ENCODE measurements at regions not wholly inside any gene's neighbourhood (a gene's known extent, or its start where the extent isn't known, plus 50 kb on each side); places are given as distances from the start of the nearest gene placed in this dataset.

DNA sequence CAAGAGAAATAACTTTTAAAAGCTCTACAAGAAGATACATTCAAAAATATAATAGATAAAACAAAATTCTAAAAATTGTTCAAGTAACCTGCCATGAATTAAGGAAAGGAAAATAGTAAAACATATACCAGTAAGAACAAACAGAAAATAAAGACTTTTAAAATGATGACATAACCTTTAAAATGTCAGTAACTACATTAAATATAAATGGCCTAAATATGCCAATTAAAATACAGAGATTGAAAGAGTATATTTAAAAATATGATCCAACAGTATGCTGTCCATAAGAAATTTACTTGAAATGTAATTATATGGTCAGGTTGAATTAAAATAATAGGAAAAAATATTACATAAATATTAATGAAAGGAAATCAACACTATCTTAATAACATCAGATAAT lies 911.7 kb upstream of the POU3F3 start:
- no peak for DNase-seq

DNA sequence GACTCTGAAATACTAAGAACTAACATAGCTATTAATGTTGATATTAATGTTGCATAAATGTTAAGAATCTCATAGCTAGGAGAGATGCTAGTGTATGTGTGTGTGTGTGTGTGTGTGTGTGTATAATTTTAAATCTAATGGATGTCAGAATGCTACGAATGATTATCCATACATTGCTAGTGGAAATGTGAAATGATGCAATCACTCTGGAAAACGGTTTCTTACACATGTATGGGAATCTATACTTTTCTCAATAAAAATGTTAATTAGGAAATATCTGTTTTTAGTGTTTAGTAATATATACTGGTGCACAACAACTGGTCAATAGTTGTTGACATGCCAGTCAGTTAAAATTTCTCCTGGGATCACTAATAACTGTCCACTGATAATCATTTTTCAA lies 908.8 kb upstream of the POU3F3 start:
- no peak for DNase-seq

GRCh38 chr2:103959174-103960128 lies 894.5 kb upstream of the POU3F3 start:
- peak in 53 of 58 donors; percentile 1 to 78 (median 46) for DNase-seq

- DNase-seq = no peak
Measured at GRCh38 chr2:103960129-103960513, 893.8 kb upstream of the POU3F3 start.

- DNase-seq = no peak
Measured at GRCh38 chr2:103960951-103961350, 893.0 kb upstream of the POU3F3 start.

DNA sequence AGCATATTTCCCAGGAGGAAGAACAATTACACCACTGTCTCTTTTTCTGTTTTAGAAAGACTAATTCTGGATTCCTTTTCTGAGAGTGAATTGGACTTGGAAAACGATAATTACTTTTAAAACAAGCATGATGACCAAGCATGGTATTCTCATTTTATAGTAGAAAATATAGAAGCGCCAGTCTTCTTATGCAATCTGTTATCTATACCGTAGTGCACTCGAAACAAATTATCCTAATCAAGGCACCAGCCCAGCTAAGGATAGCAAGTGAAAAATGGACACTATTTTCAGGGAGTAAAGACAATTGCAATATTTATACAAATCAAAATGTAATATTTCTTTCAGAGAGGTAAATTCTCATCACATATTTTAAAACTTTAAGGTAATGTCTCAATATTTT lies 892.1 kb upstream of the POU3F3 start:
- no peak for DNase-seq

- no peak for DNase-seq
Measured at GRCh38 chr2:103962670-103963069, 891.2 kb upstream of the POU3F3 start.

DNA sequence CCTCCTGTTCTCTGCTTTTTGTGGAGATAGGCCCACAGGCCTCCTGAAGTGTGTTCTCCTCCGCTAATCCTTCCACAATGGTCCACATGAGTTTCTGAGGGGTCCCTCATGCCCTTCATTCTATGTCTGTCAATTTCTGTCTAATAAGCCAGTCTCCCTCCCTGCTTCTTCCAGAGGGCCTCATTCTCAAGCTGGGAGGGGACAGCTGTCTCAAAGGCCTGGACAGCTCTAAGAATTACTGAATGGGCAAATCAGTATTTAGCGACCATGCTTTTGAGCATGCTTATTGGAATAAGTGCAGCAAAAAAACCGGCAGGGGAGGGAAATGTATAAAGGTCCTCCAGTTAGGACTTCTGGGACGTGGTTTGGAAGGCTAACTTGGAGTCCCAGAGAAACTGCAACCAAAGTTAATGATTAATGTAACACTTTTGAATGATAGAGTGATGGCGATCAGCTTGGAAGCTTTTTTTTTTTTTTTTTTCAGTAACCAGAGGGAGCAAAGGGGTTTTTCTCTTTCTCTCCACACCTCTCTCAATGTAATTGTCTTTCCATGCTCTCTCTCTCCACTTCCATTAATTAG lies 890.7 kb upstream of the POU3F3 start:
- no peak for DNase-seq

GRCh38 chr2:103977241-103977640 lies 876.7 kb upstream of the POU3F3 start:
- no peak for DNase-seq

- DNase-seq = no peak
Measured at GRCh38 chr2:103977668-103978067, 876.2 kb upstream of the POU3F3 start.

DNA sequence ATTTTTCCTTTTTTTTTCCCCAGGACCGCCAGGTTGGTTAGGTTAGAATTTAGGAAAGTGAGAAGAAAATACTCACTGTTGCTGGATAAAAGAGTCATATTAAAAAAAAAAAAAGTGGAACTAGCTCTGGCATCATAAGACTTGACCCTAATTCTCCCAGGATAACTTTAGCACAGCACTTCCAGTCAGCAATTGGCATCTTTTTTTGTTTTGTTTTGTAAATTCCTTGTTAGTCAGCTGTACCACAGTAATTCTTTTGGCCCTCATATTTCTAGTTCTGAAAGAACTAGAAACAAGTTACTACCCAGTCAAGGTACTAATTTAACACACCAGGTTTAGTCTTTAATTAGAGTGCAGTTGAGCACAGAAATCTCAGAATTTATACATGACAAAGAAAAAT lies 873.5 kb upstream of the POU3F3 start:
- DNase-seq = no peak

DNA sequence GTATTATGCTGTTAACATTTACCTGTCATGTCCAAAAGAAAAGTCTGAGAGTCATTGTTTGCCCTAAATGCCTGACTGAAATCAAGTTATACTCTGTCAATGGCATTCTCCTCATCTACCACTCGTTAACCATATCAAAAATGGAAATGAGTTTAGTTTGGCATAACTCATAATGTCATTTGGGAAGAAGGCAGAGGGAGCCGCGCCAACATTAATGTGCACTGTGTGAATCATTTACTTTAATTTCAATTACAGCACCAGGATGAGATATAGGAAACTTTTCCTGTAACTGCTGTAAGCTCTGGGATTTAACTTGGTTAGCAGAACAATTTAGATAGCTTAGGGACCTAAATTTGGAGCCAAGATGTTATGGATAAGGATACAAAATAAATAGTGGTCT lies 871.2 kb upstream of the POU3F3 start:
- peak in 2 of 58 donors; percentile 1 to 2 for DNase-seq

GRCh38 chr2:103986001-103986400 lies 867.9 kb upstream of the POU3F3 start:
- DNase-seq = no peak

DNA sequence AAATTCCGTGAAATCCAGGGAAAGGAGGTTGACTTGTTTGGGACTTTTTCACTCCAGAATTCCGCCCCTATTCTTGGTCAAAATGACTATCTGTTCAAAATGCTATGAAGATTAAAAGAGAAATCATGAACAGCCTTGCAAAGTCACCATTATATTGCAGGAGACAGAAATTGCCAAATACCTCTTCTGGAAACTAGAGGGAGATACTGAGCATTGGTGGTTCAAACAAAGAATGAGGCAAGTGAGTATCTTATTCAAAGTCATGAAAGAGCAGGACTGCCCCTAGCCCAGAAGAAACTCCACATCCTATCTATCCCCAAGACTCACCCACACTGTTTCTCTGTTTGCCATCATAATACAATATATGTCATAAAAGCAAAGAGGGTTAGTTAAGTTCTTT lies 862.3 kb upstream of the POU3F3 start:
- no peak for DNase-seq

DNA sequence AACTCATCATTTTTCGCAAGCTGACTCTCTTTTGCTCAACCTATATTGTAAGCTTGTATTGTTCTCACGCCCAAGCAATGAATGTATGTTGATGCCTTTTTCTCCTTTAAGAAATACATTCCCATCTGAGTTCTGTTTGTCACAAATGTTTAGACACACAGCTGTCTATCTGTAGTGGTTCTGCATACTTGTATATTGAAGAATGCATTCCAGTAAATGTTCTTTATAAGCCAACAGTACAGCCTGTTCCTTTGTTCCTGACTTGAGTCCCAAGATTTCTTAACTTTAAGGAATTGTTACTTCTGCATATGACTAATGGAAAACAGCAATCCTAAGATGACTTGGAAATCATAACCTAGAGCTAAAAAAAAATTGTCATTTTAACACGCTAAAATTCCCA lies 849.1 kb upstream of the POU3F3 start:
- DNase-seq = no peak

GRCh38 chr2:104016801-104017200 lies 837.1 kb upstream of the POU3F3 start:
- DNase-seq = no peak

- no peak for DNase-seq
Measured at GRCh38 chr2:104023306-104023705, 830.6 kb upstream of the POU3F3 start.

DNA sequence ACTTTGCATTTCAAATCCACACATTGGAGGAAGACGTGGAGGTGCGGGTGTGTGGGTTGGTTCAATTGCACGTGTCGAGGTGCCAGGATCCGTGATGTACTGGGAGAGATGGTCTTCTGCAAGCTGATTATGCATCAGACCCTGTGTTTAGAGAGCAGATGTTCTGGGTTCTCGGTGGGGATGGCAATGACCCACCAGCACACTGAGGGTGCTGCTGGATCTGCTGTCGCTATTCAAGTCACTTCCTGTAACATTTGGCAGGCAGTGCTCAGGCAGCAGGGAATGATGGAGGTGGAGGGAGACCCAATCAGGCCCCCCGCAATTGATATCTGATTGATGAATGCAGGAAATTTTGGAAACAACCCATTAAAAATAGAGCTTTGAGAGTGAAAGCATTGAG lies 830.1 kb upstream of the POU3F3 start:
- no peak for DNase-seq

- no peak for DNase-seq
Measured at GRCh38 chr2:104025295-104025694, 828.6 kb upstream of the POU3F3 start.

DNA sequence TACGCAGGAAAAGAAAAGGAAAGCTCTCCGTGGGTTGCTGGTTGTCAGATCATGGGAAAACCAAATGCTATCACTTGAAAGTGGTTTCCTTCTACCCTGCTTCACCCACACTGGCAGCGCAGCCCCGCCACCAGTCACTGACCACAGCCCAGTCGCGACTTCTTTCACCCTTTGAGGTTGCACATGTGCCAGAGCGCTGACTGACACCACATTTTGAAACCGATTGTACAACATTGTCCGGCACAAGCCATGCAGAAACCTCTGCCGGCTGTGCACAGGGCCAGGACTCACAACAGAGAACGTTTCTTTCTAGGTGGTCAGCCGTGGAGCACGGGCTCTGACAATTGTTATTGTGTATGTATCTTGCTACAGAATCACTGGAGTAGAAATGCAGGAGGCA lies 827.2 kb upstream of the POU3F3 start:
- DNase-seq = peak in 4 of 58 donors; percentile 8 to 29 (median 16)

GRCh38 chr2:104027321-104027720 lies 826.6 kb upstream of the POU3F3 start:
- no peak for DNase-seq

GRCh38 chr2:104028061-104028460 lies 825.9 kb upstream of the POU3F3 start:
- DNase-seq = no peak

DNA sequence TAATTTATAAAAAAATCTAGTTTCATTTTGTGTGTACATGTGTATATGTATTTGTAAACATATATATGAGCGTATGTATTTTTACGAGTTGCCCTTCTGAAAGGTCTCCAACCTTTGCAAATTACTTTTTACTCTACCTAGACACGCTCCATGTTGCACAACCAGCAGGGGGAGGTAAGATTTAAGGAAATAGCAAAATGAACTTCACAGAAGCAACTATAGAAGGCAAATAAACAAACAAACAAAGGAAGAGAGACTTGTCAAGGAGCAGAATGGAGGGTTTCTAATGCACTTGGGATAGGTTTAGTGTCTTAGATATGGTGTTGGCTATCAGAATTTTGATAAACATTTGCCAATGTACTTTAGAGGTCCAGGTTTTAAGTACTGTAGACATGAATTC lies 820.5 kb upstream of the POU3F3 start:
- DNase-seq = no peak

Data from anterior cingulate cortex (tissue), 58 donors.